ENCODE measurements at regions not wholly inside any gene's neighbourhood (a gene's known extent, or its start where the extent isn't known, plus 50 kb on each side); places are given as distances from the start of the nearest gene placed in this dataset.

DNA sequence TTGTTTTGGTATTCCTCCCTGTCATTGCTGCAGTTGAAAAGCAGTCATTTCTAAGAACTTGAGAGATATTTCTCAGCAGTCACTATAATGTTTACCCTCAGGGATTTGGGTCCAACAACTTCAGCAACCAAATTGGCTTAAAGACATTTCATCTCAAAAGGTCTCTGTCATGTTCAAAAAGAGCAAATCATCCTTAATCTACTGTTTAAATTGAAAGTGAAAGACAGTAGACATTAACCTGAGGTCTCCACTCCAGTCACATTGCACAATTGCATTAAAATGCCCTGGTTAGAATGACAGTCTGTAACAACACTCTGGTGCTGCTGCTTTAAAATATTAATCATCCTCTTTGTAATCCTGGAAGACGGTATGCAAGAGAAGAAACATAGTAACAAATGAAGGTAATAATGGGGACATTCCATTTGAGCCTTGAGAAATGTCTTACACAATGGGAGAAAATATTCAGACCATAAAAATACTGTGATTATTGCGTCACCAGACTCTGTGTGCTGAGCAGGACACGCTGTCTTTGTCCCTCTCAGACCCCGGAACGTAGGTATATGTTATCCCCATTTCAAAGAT, 90.2 kb upstream of the UNC5C start:
- Histone ChIP-seq H3K4me3 (no peak overlapping the region), H3K36me3 (no peaks in the 10 kb centered on the region), H3K9me3 (no peaks in the 10 kb centered on the region), H3K27me3 (no peaks in the 10 kb centered on the region), H3K27ac (no peak overlapping the region), H3K4me1 (no peaks in the 10 kb centered on the region)
- TF ChIP-seq, protein P1, sequence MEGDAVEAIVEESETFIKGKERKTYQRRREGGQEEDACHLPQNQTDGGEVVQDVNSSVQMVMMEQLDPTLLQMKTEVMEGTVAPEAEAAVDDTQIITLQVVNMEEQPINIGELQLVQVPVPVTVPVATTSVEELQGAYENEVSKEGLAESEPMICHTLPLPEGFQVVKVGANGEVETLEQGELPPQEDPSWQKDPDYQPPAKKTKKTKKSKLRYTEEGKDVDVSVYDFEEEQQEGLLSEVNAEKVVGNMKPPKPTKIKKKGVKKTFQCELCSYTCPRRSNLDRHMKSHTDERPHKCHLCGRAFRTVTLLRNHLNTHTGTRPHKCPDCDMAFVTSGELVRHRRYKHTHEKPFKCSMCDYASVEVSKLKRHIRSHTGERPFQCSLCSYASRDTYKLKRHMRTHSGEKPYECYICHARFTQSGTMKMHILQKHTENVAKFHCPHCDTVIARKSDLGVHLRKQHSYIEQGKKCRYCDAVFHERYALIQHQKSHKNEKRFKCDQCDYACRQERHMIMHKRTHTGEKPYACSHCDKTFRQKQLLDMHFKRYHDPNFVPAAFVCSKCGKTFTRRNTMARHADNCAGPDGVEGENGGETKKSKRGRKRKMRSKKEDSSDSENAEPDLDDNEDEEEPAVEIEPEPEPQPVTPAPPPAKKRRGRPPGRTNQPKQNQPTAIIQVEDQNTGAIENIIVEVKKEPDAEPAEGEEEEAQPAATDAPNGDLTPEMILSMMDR (IDR thresholded peaks at IDR 0.05) = no peak
- intact Hi-C loops (cut with DNase I) = no loop called here
- no peak for DNase-seq (ENCODE audit: low spot score in 2 of 2)

DNA sequence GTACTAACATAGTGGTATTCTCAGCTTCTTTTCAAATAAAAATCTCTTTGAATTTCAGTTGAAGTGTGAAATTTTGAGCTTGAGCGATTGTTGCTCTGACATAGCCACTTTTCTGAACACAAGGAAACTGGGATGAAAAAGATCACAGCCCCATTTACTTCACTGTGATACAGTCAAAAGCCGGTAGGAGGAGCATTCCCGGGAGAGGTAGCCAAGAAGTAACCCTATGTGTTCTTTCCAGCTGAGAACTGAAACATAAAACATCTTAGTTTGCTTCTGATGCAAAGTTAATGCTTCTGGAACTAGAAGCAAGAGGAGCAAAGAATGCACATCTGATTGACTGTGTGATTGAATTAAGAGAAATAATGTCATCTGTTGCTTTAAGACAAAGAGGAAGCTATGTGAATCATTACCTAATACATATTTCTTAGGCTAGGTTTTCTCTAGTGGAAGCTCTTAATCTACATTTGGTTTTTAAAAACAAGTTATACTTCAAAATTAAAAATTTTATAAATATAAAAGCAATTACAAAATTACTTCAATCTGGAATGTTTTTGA, 88.3 kb upstream of the UNC5C start:
- Histone ChIP-seq H3K9me3 (no peaks in the 10 kb centered on the region), H3K36me3 (no peaks in the 10 kb centered on the region), H3K4me1 (no peaks in the 10 kb centered on the region), H3K4me3 (no peak overlapping the region), H3K27me3 (no peaks in the 10 kb centered on the region), H3K27ac (no peak overlapping the region)
- no peak for DNase-seq (ENCODE audit: low spot score in 2 of 2)
- TF ChIP-seq, protein P1 (IDR thresholded peaks at IDR 0.05) = peak in 2 of 3 experiments; percentile 14 to 21
- intact Hi-C loops (cut with DNase I) = no loop called here

DNA sequence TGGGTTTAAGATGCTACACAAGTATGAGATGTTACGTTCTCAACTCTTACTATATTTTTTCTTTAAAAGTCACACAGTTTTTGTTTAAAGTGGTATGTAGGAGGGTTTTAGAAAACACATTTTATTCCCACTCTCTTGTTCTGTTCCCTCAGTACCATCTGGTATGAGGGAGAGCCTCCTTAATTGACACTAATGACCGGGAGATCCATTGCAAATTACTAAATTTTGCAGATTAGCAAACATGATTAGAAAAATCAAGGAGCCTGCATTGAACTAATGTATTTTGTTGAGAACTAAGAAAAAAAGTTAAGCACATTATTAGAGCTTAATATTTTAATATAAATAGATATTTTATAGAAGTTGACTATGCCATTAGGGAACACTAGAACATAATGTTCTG, 87.3 kb upstream of the UNC5C start:
- Histone ChIP-seq H3K27me3 (no peaks in the 10 kb centered on the region), H3K4me3 (no peak overlapping the region), H3K4me1 (no peaks in the 10 kb centered on the region), H3K27ac (no peak overlapping the region), H3K9me3 (no peaks in the 10 kb centered on the region), H3K36me3 (no peaks in the 10 kb centered on the region)
- DNase-seq (ENCODE audit: low spot score in 2 of 2) = no peak
- intact Hi-C loops (cut with DNase I) = no loop called here
- TF ChIP-seq, protein P1 (IDR thresholded peaks at IDR 0.05) = no peak

DNA sequence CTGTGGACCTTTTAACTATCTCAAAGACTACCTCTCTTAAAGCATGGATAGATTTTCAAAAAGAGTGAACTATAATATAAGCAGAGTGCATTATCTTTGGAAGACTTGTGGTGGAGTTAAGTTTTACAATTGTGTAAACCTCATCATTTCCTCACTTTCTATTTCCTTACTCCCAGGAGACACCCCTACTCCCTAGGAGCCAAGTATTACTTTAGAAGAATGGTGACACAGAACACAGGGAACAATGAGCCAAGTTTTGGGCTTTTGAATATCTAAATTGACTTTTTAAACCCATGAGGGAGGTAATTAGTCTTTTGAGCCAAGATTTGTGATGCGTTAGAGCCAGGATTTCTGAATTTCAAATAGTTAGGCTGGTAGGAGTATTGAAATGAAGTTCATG, 78.9 kb upstream of the UNC5C start:
- H3K4me3 ChIP-seq = no peak overlapping the region
- no peaks in the 10 kb centered on the region for H3K36me3 ChIP-seq
- H3K4me1 ChIP-seq = peaks cover 0 to under 1% of the 10 kb centered on the region in 2 donors
- no peak overlapping the region for H3K27ac ChIP-seq
- H3K9me3 ChIP-seq = no peaks in the 10 kb centered on the region
- no peaks in the 10 kb centered on the region for H3K27me3 ChIP-seq
- TF ChIP-seq, protein P1 (IDR thresholded peaks at IDR 0.05) = no peak
- intact Hi-C loops (cut with DNase I) = no loop called here
- no peak for DNase-seq (ENCODE audit: low spot score in 2 of 2)

DNA sequence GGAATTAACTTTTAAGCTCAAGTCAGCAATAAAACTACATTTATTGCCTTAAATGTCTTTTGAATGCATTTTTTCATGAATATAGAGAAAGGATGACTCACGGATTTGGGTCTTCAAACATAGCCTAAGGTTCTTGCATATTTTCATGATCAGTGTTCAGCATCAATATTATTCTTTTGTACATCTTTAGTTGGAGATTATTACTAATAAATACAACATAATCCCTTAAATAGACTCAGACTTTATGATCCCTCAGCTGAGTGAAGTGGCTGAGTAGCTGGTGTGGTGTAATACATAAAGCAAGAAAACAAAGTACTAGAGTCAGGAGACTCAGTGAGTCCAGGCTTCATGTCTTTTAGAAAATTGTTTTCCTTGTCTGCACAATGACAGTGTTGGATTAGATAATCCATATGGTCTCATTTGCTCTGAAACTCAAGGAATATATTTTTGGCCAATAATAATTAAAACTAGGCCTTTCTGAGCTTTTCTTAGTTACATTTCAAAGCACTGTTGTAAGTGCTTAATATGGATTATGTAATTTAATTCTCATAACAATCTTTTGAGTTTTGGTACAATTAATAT, 78.3 kb upstream of the UNC5C start:
- Histone ChIP-seq H3K9me3 (no peaks in the 10 kb centered on the region), H3K27ac (no peak overlapping the region), H3K4me1 (peaks cover 0 to 2% of the 10 kb centered on the region in 2 donors), H3K36me3 (no peaks in the 10 kb centered on the region), H3K27me3 (no peaks in the 10 kb centered on the region), H3K4me3 (no peak overlapping the region)
- no peak for DNase-seq (ENCODE audit: low spot score in 2 of 2)
- TF ChIP-seq, protein P1 (IDR thresholded peaks at IDR 0.05) = no peak
- intact Hi-C loops (cut with DNase I) = no loop called here
